WERI-Rb-1 (cell line): ENCODE measurements at regions not wholly inside any gene's neighbourhood (a gene's known extent, or its start where the extent isn't known, plus 50 kb on each side); places are given as distances from the start of the nearest gene placed in this dataset.

Experiments used
- DNase-seq: peaks from one replicate; pipeline ENCODE4 v3.0.0-alpha.2; 2020
- H3K27ac ChIP-seq: fragments of 250-450 bp; sonication (Bioruptor Pico); 2 replicates; pipeline ENCODE4 v1.5.1; 2020; ENCODE audit warnings: mild to moderate bottlenecking, moderate library complexity
- H3K27me3 ChIP-seq: fragments of 250-450 bp; sonication (Bioruptor Pico); 2 replicates; pipeline ENCODE4 v1.5.1; 2021; ENCODE audit warnings: mild to moderate bottlenecking, low read depth, moderate library complexity; ENCODE audit not compliant: insufficient read depth, severe bottlenecking
- H3K36me3 ChIP-seq: fragments of 250-450 bp; sonication (Bioruptor Pico); 2 replicates; pipeline ENCODE4 v1.5.1; 2020; ENCODE audit warnings: mild to moderate bottlenecking, moderate library complexity
- H3K4me3 ChIP-seq: 2 replicates; pipeline ENCODE4 v1.5.1; 2011; ENCODE audit warnings: low read depth, mild to moderate bottlenecking, control low read depth, low read length
- H3K9me3 ChIP-seq: fragments of 250-450 bp; sonication (Bioruptor Pico); 2 replicates; pipeline ENCODE4 v1.5.1; 2021; ENCODE audit warnings: mild to moderate bottlenecking, moderate library complexity; ENCODE audit not compliant: severe bottlenecking
- CTCF ChIP-seq: IDR thresholded peaks from 2 replicates; pipeline ENCODE4 v1.5.1; 2011; ENCODE audit warnings: low read depth, mild to moderate bottlenecking, control low read depth, inconsistent platforms, low read length

- Histone ChIP-seq H3K27ac (no peak overlapping the region), H3K27me3 (no peaks in the 10 kb centered on the region), H3K36me3 (no peaks in the 10 kb centered on the region), H3K9me3 (peaks cover 4% of the 10 kb centered on the region), H3K4me3 (no peak overlapping the region)
- TF ChIP-seq CTCF: peak; percentile 67
- DNase-seq: peak; percentile 63
Observed at GRCh38 chr2:200054681-200055468, 99.5 kb downstream of the MAIP1 start.

GRCh38 chr2:200056105-200056504 lies 100.7 kb downstream of the MAIP1 start:
- Histone ChIP-seq H3K4me3 (no peak overlapping the region), H3K36me3 (no peaks in the 10 kb centered on the region), H3K9me3 (peaks cover 4% of the 10 kb centered on the region), H3K27me3 (no peaks in the 10 kb centered on the region), H3K27ac (no peak overlapping the region)
- DNase-seq: no peak
- TF ChIP-seq CTCF: no peak

- Histone ChIP-seq H3K36me3 (no peaks in the 10 kb centered on the region), H3K27me3 (no peaks in the 10 kb centered on the region), H3K27ac (no peak overlapping the region), H3K4me3 (no peak overlapping the region), H3K9me3 (no peaks in the 10 kb centered on the region)
- peak; percentile 83 for DNase-seq
- TF ChIP-seq CTCF: no peak
Observed at GRCh38 chr2:200063155-200063554, 107.8 kb downstream of the MAIP1 start.

- H3K36me3 ChIP-seq: no peaks in the 10 kb centered on the region
- no peak for DNase-seq
- H3K27me3 ChIP-seq: no peaks in the 10 kb centered on the region
- no peaks in the 10 kb centered on the region for H3K9me3 ChIP-seq
- no peak for TF ChIP-seq CTCF
- no peak overlapping the region for H3K27ac ChIP-seq
- no peak overlapping the region for H3K4me3 ChIP-seq
Observed at GRCh38 chr2:200064879-200065278, 109.5 kb downstream of the MAIP1 start.

GRCh38 chr2:200065477-200065876 lies 110.1 kb downstream of the MAIP1 start:
- no peaks in the 10 kb centered on the region for H3K9me3 ChIP-seq
- H3K36me3 ChIP-seq: no peaks in the 10 kb centered on the region
- no peak for TF ChIP-seq CTCF
- H3K27ac ChIP-seq: no peak overlapping the region
- no peaks in the 10 kb centered on the region for H3K27me3 ChIP-seq
- H3K4me3 ChIP-seq: no peak overlapping the region
- no peak for DNase-seq

- Histone ChIP-seq H3K27ac (no peak overlapping the region), H3K9me3 (no peaks in the 10 kb centered on the region), H3K36me3 (no peaks in the 10 kb centered on the region), H3K27me3 (no peaks in the 10 kb centered on the region), H3K4me3 (no peak overlapping the region)
- TF ChIP-seq CTCF: no peak
- no peak for DNase-seq
Observed at GRCh38 chr2:200066417-200066816, 111.0 kb downstream of the MAIP1 start.
